Parathyroid adenoma (tissue), 2 donors: ENCODE measurements at regions not wholly inside any gene's neighbourhood (a gene's known extent, or its start where the extent isn't known, plus 50 kb on each side); places are given as distances from the start of the nearest gene placed in this dataset.

ENCODE experiments used
- H2AFZ ChIP-seq: fragments of 300-600 bp; sonication (generic); one replicate; pipeline ENCODE4 v1.7.0; 2017; ENCODE audit warnings: antibody characterized with exemption, mild to moderate bottlenecking
- H3K27ac ChIP-seq: fragments of 300-600 bp; sonication (generic); one replicate; pipeline ENCODE4 v1.7.0; 2017
- H3K27me3 ChIP-seq: fragments of 300-600 bp; sonication (generic); one replicate; pipeline ENCODE4 v1.7.0; 2017; ENCODE audit warnings: low read length; ENCODE audit not compliant: control insufficient read depth, insufficient read depth
- H3K36me3 ChIP-seq: fragments of 300-600 bp; sonication (generic); one replicate; pipeline ENCODE4 v1.7.0; 2017; ENCODE audit warnings: low read length; ENCODE audit not compliant: control insufficient read depth, insufficient read depth
- H3K4me1 ChIP-seq: fragments of 300-600 bp; sonication (generic); one replicate; pipeline ENCODE4 v1.7.0; 2017; ENCODE audit warnings: control low read depth
- H3K4me2 ChIP-seq: fragments of 300-600 bp; sonication (generic); one replicate; pipeline ENCODE4 v1.7.0; 2017; ENCODE audit warnings: low read length
- H3K4me3 ChIP-seq: fragments of 300-600 bp; sonication (generic); one replicate; pipeline ENCODE4 v1.7.0; 2017; ENCODE audit warnings: low read depth, low read length
- H3K79me2 ChIP-seq: fragments of 300-600 bp; sonication (generic); one replicate; pipeline ENCODE4 v1.7.0; 2017; ENCODE audit warnings: control low read depth
- H3K9ac ChIP-seq: fragments of 300-600 bp; sonication (generic); one replicate; pipeline ENCODE4 v1.7.0; 2017; ENCODE audit warnings: mild to moderate bottlenecking
- H3K9me3 ChIP-seq: fragments of 300-600 bp; sonication (generic); one replicate; pipeline ENCODE4 v1.7.0; 2017; ENCODE audit warnings: low read length; ENCODE audit not compliant: control insufficient read depth
- TF ChIP-seq, protein P1 (sequence below): fragments of 300-600 bp; sonication (generic); IDR thresholded peaks from one replicate; pipeline ENCODE4 v1.7.0; 2017; ENCODE audit warnings: antibody characterized with exemption, mild to moderate bottlenecking
- donor health status: primary hyperparathyroidism.

DNA sequence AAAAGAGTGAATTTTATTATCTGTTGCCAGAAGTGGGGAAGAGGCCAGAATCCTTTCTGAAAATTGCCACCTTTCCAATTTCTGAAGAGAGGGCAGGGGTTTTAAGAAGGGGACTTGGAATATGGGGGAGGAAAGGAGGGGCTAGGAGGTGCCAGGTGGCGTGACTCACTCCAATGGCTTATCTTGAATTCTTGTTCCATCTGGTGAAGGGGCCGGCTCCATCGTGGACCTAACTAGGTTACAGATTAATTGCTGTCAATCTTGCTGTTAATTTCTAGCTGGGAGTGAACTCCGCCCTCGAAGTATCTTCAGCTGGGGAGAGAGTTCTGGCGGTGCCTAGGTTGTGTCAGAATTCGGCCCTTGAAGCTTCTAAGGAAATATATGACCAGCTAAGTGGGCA is 138.7 kb downstream of the YTHDC2 start:
- H3K4me2 ChIP-seq, result no peak overlapping the region
- no peaks in the 10 kb centered on the region for H3K4me1 ChIP-seq
- no peaks in the 10 kb centered on the region for H3K9me3 ChIP-seq
- no peak overlapping the region for H3K27ac ChIP-seq
- no peak overlapping the region for H3K4me3 ChIP-seq
- no peak overlapping the region for H3K9ac ChIP-seq
- no peaks in the 10 kb centered on the region for H3K27me3 ChIP-seq
- H3K36me3 ChIP-seq, result no peaks in the 10 kb centered on the region
- TF ChIP-seq, protein P1, sequence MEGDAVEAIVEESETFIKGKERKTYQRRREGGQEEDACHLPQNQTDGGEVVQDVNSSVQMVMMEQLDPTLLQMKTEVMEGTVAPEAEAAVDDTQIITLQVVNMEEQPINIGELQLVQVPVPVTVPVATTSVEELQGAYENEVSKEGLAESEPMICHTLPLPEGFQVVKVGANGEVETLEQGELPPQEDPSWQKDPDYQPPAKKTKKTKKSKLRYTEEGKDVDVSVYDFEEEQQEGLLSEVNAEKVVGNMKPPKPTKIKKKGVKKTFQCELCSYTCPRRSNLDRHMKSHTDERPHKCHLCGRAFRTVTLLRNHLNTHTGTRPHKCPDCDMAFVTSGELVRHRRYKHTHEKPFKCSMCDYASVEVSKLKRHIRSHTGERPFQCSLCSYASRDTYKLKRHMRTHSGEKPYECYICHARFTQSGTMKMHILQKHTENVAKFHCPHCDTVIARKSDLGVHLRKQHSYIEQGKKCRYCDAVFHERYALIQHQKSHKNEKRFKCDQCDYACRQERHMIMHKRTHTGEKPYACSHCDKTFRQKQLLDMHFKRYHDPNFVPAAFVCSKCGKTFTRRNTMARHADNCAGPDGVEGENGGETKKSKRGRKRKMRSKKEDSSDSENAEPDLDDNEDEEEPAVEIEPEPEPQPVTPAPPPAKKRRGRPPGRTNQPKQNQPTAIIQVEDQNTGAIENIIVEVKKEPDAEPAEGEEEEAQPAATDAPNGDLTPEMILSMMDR, result no peak
- H3K79me2 ChIP-seq, result no peaks in the 10 kb centered on the region
- no peak overlapping the region for H2AFZ ChIP-seq

DNA sequence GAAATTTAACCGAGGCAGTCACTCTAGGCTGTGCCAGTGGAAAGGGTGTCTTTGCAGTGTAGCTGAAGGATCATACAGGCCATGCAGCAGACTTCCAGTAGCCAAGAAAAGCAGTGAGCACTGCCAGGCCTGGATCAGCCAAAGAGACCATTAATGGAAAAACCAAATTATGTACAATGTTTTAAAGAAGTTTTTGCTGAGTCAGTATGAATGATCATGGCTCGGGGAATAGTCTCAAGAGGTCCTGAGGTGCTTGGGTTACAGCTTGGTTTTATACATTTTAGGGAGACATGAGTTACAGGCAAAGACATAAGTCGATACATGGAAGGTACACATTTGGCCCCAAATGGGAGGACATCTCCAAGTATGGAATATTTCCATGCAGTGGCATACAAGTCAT is 141.3 kb downstream of the YTHDC2 start:
- no peak overlapping the region for H2AFZ ChIP-seq
- no peaks in the 10 kb centered on the region for H3K4me1 ChIP-seq
- H3K9me3 ChIP-seq, result no peaks in the 10 kb centered on the region
- no peak overlapping the region for H3K4me2 ChIP-seq
- TF ChIP-seq, protein P1, result no peak
- H3K9ac ChIP-seq, result no peak overlapping the region
- no peaks in the 10 kb centered on the region for H3K36me3 ChIP-seq
- no peaks in the 10 kb centered on the region for H3K27me3 ChIP-seq
- H3K4me3 ChIP-seq, result no peak overlapping the region
- H3K79me2 ChIP-seq, result no peaks in the 10 kb centered on the region
- H3K27ac ChIP-seq, result no peak overlapping the region

DNA sequence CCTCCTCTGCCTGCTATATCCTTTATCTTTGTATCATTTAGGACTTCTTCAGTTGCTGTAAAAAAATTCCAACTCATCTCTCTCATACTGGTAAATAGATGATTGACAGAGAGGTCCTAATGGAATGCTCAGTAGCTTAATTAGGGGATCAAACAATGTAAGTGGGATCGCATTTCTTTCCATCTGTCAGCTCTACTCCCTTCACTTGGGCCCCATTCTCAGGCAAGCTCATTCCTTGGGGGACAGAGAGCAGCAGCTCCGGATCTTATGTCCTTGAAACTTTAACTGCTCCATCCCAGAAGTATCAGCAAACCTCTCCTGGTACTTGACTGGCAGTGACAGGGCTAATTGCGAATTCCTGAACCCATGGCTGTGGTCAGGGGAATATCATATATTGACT is 146.7 kb downstream of the YTHDC2 start:
- no peaks in the 10 kb centered on the region for H3K79me2 ChIP-seq
- no peaks in the 10 kb centered on the region for H3K27me3 ChIP-seq
- H3K9me3 ChIP-seq, result no peaks in the 10 kb centered on the region
- H3K9ac ChIP-seq, result no peak overlapping the region
- no peaks in the 10 kb centered on the region for H3K4me1 ChIP-seq
- no peaks in the 10 kb centered on the region for H3K36me3 ChIP-seq
- H3K4me3 ChIP-seq, result no peak overlapping the region
- H3K27ac ChIP-seq, result no peak overlapping the region
- no peak overlapping the region for H3K4me2 ChIP-seq
- no peak overlapping the region for H2AFZ ChIP-seq
- TF ChIP-seq, protein P1, result no peak

DNA sequence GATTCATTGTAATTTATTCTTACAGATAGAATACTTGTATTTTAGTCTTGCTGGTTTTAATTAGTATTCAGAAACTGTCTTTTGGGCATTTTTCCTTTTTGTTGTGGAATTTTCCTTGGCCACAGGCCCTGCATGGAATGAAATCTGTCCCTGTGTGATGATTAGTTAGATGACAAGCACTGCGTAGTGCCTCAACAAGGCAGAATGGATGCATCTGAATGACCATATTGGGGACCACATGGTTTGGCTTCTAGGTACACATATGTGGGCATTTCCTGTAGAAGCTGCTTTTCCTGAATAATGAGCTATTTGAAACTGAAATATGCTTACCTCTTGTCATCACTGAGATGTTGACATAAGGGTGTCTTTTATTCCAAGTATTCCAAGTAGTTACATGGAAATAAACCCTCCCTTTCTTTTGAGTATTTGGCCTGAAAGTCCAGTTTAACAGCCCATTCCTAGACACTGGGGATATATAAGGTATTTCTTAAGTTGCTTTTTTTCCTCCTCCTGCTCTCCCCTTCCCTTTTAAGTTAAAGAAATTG is 147.3 kb downstream of the YTHDC2 start:
- Histone ChIP-seq H3K9ac (no peak overlapping the region), H3K9me3 (no peaks in the 10 kb centered on the region), H2AFZ (no peak overlapping the region), H3K36me3 (no peaks in the 10 kb centered on the region), H3K4me1 (no peaks in the 10 kb centered on the region), H3K27ac (no peak overlapping the region), H3K4me3 (no peak overlapping the region), H3K79me2 (no peaks in the 10 kb centered on the region), H3K27me3 (no peaks in the 10 kb centered on the region), H3K4me2 (no peak overlapping the region)
- TF ChIP-seq, protein P1, result no peak

DNA sequence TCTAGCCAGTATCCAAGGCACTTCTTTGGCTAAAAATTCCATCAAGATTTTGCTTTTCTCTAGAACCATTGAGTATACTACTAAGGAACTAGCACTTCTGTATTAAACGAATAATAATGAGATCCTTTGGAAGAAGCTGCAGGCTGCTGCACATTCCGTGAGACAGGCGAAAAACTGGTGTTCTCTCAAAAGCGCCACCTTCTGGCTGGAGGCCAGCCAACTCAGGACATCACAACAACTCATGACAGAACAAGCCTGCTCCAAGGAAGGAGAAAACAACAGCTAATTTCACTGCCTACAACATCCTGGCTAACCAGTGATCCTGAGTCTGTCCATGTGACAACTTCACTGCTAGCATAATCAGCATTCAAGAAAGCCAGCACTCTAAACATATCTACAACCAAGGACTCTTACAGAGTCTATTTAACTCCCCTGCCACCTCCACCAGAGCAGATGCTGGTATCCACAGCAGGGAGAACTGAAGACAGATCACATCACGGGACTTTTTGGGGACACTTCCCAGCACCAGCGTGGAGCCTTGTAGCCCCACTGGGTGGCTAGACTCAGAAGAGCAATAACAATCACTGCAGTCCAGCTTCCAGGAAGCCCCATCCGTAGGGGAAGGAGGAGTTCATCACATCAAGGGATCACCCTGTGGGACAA is 150.5 kb downstream of the YTHDC2 start:
- Histone ChIP-seq H2AFZ (no peak overlapping the region), H3K27me3 (no peaks in the 10 kb centered on the region), H3K9ac (no peak overlapping the region), H3K9me3 (no peaks in the 10 kb centered on the region), H3K79me2 (no peaks in the 10 kb centered on the region), H3K27ac (no peak overlapping the region), H3K4me2 (no peak overlapping the region), H3K4me1 (no peaks in the 10 kb centered on the region), H3K36me3 (no peaks in the 10 kb centered on the region), H3K4me3 (no peak overlapping the region)
- TF ChIP-seq, protein P1, result no peak
